Activated T-helper 1 cell treated with anti-CD3 and anti-CD28 coated beads, Interleukin-12 subunit alpha, Interleukin-12 subunit beta, Interleukin-2, Interleukin-4 antibody, amounts not matched to agents 30 ng/mL and 10 ng/mL and 1 ng/mL, durations not matched to agents 14 hours and 24 hours and 36 hours (primary cell): ENCODE measurements at regions not wholly inside any gene's neighbourhood (a gene's known extent, or its start where the extent isn't known, plus 50 kb on each side); places are given as distances from the start of the nearest gene placed in this dataset.
"Not testable (repeated sequence)": the region's sequence is repeated elsewhere in the genome, so short reads cannot be mapped to it uniquely, and the experiment has no call there.

Source experiments
- DNase-seq: peaks from one replicate; pipeline ENCODE4 v3.0.0; 2021; ENCODE audit warnings: low spot score
- H3K27ac Mint-ChIP-seq: one replicate; pipeline ENCODE4 v1.8.0; 2021; ENCODE audit warnings: mild to moderate bottlenecking, mixed read lengths
- H3K27me3 Mint-ChIP-seq: one replicate; pipeline ENCODE4 v1.8.0; 2022; ENCODE audit warnings: mild to moderate bottlenecking, moderate library complexity, mixed read lengths; ENCODE audit not compliant: insufficient read depth
- H3K36me3 Mint-ChIP-seq: one replicate; pipeline ENCODE4 v1.8.0; 2021; ENCODE audit warnings: low read depth, mixed read lengths
- H3K4me1 Mint-ChIP-seq: one replicate; pipeline ENCODE4 v1.8.0; 2021; ENCODE audit warnings: low read depth, mixed read lengths
- H3K4me3 Mint-ChIP-seq: one replicate; pipeline ENCODE4 v1.8.0; 2021; ENCODE audit warnings: mild to moderate bottlenecking, moderate library complexity, mixed read lengths
- H3K9me3 Mint-ChIP-seq: one replicate; pipeline ENCODE4 v1.8.0; 2021; ENCODE audit warnings: mixed read lengths
- intact Hi-C: fragments of 100-400 bp; cut with micrococcal nuclease; formaldehyde crosslinking; loops from one replicate; pipeline ENCODE4 v1.15.1; 2024

- no peaks in the 10 kb centered on the region for H3K36me3 Mint-ChIP-seq
- intact Hi-C loops = no loop called here
- no peak overlapping the region for H3K4me3 Mint-ChIP-seq
- no peaks in the 10 kb centered on the region for H3K4me1 Mint-ChIP-seq
- H3K27me3 Mint-ChIP-seq = no peaks in the 10 kb centered on the region
- peak; percentile 15 for DNase-seq
- no peaks in the 10 kb centered on the region for H3K9me3 Mint-ChIP-seq
- H3K27ac Mint-ChIP-seq = no peak overlapping the region
Observed at GRCh38 chr10:126749015-126749655, 78.6 kb upstream of the C10orf90 start.

GRCh38 chr10:126754966-126755365, 84.5 kb upstream of the C10orf90 start:
- Mint-ChIP-seq H3K9me3 (peaks cover 3% of the 10 kb centered on the region), H3K4me1 (no peaks in the 10 kb centered on the region), H3K36me3 (no peaks in the 10 kb centered on the region), H3K27me3 (no peaks in the 10 kb centered on the region), H3K27ac (no peak overlapping the region), H3K4me3 (no peak overlapping the region)
- DNase-seq = no peak
- intact Hi-C loops = no loop called here

GRCh38 chr10:126758867-126759266, 88.4 kb upstream of the C10orf90 start:
- no peak for DNase-seq
- Mint-ChIP-seq H3K36me3 (no peaks in the 10 kb centered on the region), H3K9me3 (peaks cover 4% of the 10 kb centered on the region), H3K27ac (no peak overlapping the region), H3K4me1 (no peaks in the 10 kb centered on the region), H3K4me3 (no peak overlapping the region), H3K27me3 (no peaks in the 10 kb centered on the region)
- intact Hi-C loops = no loop called here

- intact Hi-C loops = no loop called here
- DNase-seq = no peak
- Mint-ChIP-seq H3K27ac (no peak overlapping the region), H3K9me3 (peaks cover 6% of the 10 kb centered on the region), H3K4me1 (no peaks in the 10 kb centered on the region), H3K4me3 (no peak overlapping the region), H3K36me3 (no peaks in the 10 kb centered on the region), H3K27me3 (no peaks in the 10 kb centered on the region)
Observed at GRCh38 chr10:126759531-126759930, 89.0 kb upstream of the C10orf90 start.

- H3K9me3 Mint-ChIP-seq, H3K36me3 Mint-ChIP-seq, H3K4me3 Mint-ChIP-seq, intact Hi-C loops, H3K4me1 Mint-ChIP-seq, H3K27ac Mint-ChIP-seq, DNase-seq, H3K27me3 Mint-ChIP-seq: not testable (repeated sequence)
Observed at GRCh38 chr10:126766646-126767045, 96.2 kb upstream of the C10orf90 start.

- intact Hi-C loops = no loop called here
- no peaks in the 10 kb centered on the region for H3K4me1 Mint-ChIP-seq
- no peaks in the 10 kb centered on the region for H3K27me3 Mint-ChIP-seq
- H3K27ac Mint-ChIP-seq = no peak overlapping the region
- no peak overlapping the region for H3K4me3 Mint-ChIP-seq
- no peaks in the 10 kb centered on the region for H3K9me3 Mint-ChIP-seq
- DNase-seq = no peak
- H3K36me3 Mint-ChIP-seq = no peaks in the 10 kb centered on the region
Observed at GRCh38 chr10:126770809-126771208, 100.3 kb upstream of the C10orf90 start.

- H3K9me3 Mint-ChIP-seq = no peaks in the 10 kb centered on the region
- H3K4me1 Mint-ChIP-seq = no peaks in the 10 kb centered on the region
- H3K27me3 Mint-ChIP-seq = no peaks in the 10 kb centered on the region
- no peak overlapping the region for H3K27ac Mint-ChIP-seq
- intact Hi-C loops = no loop called here
- H3K4me3 Mint-ChIP-seq = no peak overlapping the region
- H3K36me3 Mint-ChIP-seq = no peaks in the 10 kb centered on the region
- DNase-seq = no peak
Observed at GRCh38 chr10:126776168-126776567, 105.7 kb upstream of the C10orf90 start.

- DNase-seq = no peak
- Mint-ChIP-seq H3K36me3 (no peaks in the 10 kb centered on the region), H3K27ac (no peak overlapping the region), H3K4me3 (no peak overlapping the region), H3K9me3 (no peaks in the 10 kb centered on the region), H3K4me1 (no peaks in the 10 kb centered on the region), H3K27me3 (no peaks in the 10 kb centered on the region)
- intact Hi-C loops = no loop called here
Observed at GRCh38 chr10:126777714-126778113, 107.2 kb upstream of the C10orf90 start.

GRCh38 chr10:126781450-126782216, 111.1 kb upstream of the C10orf90 start:
- Mint-ChIP-seq H3K4me1 (no peaks in the 10 kb centered on the region), H3K36me3 (no peaks in the 10 kb centered on the region), H3K9me3 (no peaks in the 10 kb centered on the region), H3K27me3 (no peaks in the 10 kb centered on the region), H3K27ac (no peak overlapping the region), H3K4me3 (no peak overlapping the region)
- DNase-seq = no peak
- intact Hi-C loops = no loop called here

GRCh38 chr10:126783806-126784557, 113.5 kb upstream of the C10orf90 start:
- Mint-ChIP-seq H3K4me3 (no peak overlapping the region), H3K36me3 (no peaks in the 10 kb centered on the region)
- no peak for DNase-seq

GRCh38 chr10:126787201-126787600, 116.7 kb upstream of the C10orf90 start:
- H3K27me3 Mint-ChIP-seq = no peaks in the 10 kb centered on the region
- no peak overlapping the region for H3K27ac Mint-ChIP-seq
- H3K4me3 Mint-ChIP-seq = no peak overlapping the region
- intact Hi-C loops = no loop called here
- no peaks in the 10 kb centered on the region for H3K9me3 Mint-ChIP-seq
- H3K36me3 Mint-ChIP-seq = no peaks in the 10 kb centered on the region
- H3K4me1 Mint-ChIP-seq = no peaks in the 10 kb centered on the region
- no peak for DNase-seq

More at GRCh38 chr10:126783806-126784557, 113.5 kb upstream of the C10orf90 start:
- H3K27ac Mint-ChIP-seq = no peak overlapping the region
- H3K4me1 Mint-ChIP-seq = no peaks in the 10 kb centered on the region
- intact Hi-C loops = no loop called here
- no peaks in the 10 kb centered on the region for H3K27me3 Mint-ChIP-seq
- H3K9me3 Mint-ChIP-seq = no peaks in the 10 kb centered on the region

- intact Hi-C loops = no loop called here
- no peaks in the 10 kb centered on the region for H3K4me1 Mint-ChIP-seq
Observed at GRCh38 chr10:126795318-126795717, 109.9 kb upstream of the DOCK1 start.

GRCh38 chr10:126798649-126799048, 106.6 kb upstream of the DOCK1 start:
- intact Hi-C loops = no loop called here
- Mint-ChIP-seq H3K4me1 (no peaks in the 10 kb centered on the region), H3K27ac (no peak overlapping the region), H3K4me3 (no peak overlapping the region), H3K9me3 (peaks cover 18% of the 10 kb centered on the region), H3K36me3 (no peaks in the 10 kb centered on the region), H3K27me3 (no peaks in the 10 kb centered on the region)
- DNase-seq = no peak

More at GRCh38 chr10:126795318-126795717, 109.9 kb upstream of the DOCK1 start:
- no peak overlapping the region for H3K27ac Mint-ChIP-seq
- no peaks in the 10 kb centered on the region for H3K27me3 Mint-ChIP-seq
- H3K36me3 Mint-ChIP-seq = no peaks in the 10 kb centered on the region
- no peak for DNase-seq
- H3K9me3 Mint-ChIP-seq = peaks cover 18% of the 10 kb centered on the region
- H3K4me3 Mint-ChIP-seq = no peak overlapping the region
